ENCODE measurements at regions not wholly inside any gene's neighbourhood (a gene's known extent, or its start where the extent isn't known, plus 50 kb on each side); places are given as distances from the start of the nearest gene placed in this dataset.
"Not testable (repeated sequence)": the region's sequence is repeated elsewhere in the genome, so short reads cannot be mapped to it uniquely, and the experiment has no call there.

GRCh38 chr12:13530966-13531365 is 334.4 kb downstream of the EMP1 start:
- FAIRE-seq, result no peak
- H3K4me3 ChIP-seq (ENCODE audit: low read depth, low read length), result no peak overlapping the region
- TF ChIP-seq CTCF (IDR thresholded peaks at IDR 0.05; ENCODE audit: insufficient read depth, low read length, severe bottlenecking), result no peak
- no peak for DNase-seq (ENCODE audit: low read depth)
- no peaks in the 10 kb centered on the region for H3K27me3 ChIP-seq (ENCODE audit: control insufficient read depth, insufficient read depth, low read length)
- H3K36me3 ChIP-seq (ENCODE audit: control insufficient read depth, insufficient read depth, low read length), result no peaks in the 10 kb centered on the region

DNA sequence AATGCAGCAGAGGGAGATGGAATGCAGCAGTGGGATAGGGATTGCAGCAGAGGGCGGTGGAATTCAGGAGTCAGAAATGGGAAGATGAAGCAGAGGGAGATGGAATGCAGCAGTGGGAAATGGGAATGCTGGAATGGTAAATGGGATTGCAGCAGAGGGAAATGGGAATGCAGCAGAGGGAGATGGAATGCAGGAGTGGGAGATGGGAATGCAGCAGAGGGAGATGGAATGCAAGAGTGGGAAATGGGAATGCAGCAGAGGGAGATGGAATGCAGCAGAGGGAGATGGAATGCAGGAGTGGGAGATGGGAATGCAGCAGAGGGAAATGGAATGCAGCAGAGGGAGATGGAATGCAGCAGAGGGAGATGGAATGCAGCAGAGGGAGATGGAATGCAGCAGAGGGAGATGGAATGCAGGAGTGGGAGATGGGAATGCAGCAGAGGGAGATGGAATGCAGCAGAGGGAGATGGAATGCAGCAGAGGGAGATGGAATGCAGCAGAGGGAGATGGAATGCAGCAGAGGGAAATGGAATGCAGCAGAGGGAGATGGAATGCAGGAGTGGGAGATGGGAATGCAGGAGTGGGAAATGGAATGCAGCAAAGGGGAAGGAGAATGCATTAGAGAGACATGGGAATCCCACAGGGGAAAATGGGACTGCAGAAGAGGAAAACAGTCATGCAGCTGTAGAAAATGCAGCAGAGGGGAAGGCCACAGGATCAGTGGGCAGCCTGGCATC is 329.8 kb downstream of the EMP1 start:
- FAIRE-seq; DNase-seq (ENCODE audit: low read depth); H3K36me3 ChIP-seq (ENCODE audit: control insufficient read depth, insufficient read depth, low read length); H3K27me3 ChIP-seq (ENCODE audit: control insufficient read depth, insufficient read depth, low read length); H3K4me3 ChIP-seq (ENCODE audit: low read depth, low read length): not testable (repeated sequence)

DNA sequence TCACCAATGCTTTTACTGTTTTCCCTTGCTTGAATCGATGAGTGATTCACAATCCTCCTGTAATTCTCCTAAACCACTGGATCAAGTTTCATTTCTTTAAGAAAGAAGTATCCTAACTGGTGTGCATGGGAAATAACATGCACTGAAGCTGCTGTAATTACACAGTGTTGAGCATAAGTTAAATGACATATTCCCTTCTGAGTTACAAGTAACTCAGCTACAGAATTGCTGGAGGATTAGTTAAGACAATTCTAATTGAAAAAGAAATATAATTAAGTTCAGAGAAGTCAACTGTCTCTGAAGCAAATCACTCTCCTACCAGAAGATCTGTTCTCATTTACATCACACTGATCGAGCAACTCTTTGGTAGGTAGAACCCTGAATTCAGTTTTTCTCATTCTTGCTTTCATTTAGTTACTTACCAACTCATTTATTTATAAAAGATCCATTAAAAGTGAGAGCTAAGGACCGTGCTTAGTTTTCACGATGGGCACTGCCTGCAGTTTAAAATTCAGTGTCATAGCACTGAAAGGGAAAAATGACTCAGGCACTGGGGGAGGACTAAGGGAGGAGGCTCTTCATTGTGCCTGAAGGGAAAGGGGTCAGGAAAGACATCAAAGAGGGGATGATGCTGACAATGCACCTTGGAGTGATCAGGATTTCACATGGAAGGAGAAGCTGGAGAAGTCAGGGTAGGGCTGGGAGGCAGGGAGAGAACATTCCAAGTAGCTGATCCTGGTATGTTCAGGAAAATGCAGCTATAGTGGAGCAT is 327.2 kb downstream of the EMP1 start:
- DNase-seq (ENCODE audit: low read depth) (peak; percentile 5), FAIRE-seq (no peak)
- H3K27me3 ChIP-seq (ENCODE audit: control insufficient read depth, insufficient read depth, low read length), result no peaks in the 10 kb centered on the region
- no peak overlapping the region for H3K4me3 ChIP-seq (ENCODE audit: low read depth, low read length)
- no peak for TF ChIP-seq CTCF (IDR thresholded peaks at IDR 0.05; ENCODE audit: insufficient read depth, low read length, severe bottlenecking)
- no peaks in the 10 kb centered on the region for H3K36me3 ChIP-seq (ENCODE audit: control insufficient read depth, insufficient read depth, low read length)

DNA sequence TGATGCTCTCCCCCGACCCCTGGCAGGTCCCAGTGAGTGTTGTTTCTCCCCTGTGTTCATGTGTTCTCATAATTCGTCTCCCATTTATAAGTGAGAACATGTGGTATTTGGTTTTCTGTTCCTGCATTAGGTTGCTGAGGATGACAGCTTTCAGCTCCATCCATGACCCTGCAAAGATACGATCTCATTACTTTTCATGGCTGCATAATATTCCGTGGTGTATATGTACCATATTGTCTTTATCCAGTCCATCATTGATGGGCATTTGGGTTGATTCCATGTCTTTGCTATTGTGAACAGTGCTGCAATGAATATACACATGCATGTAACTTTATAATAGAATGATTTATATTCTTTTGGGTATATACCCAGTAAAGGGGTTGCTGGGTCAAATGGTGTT is 321.5 kb downstream of the EMP1 start:
- DNase-seq (ENCODE audit: low read depth); FAIRE-seq; H3K36me3 ChIP-seq (ENCODE audit: control insufficient read depth, insufficient read depth, low read length); H3K27me3 ChIP-seq (ENCODE audit: control insufficient read depth, insufficient read depth, low read length); H3K4me3 ChIP-seq (ENCODE audit: low read depth, low read length): not testable (repeated sequence)

GRCh38 chr12:13509740-13510139 is 313.2 kb downstream of the EMP1 start:
- DNase-seq (ENCODE audit: low read depth), result no peak
- no peak for FAIRE-seq
- H3K27me3 ChIP-seq (ENCODE audit: control insufficient read depth, insufficient read depth, low read length), result no peaks in the 10 kb centered on the region
- H3K36me3 ChIP-seq (ENCODE audit: control insufficient read depth, insufficient read depth, low read length), result no peaks in the 10 kb centered on the region
- TF ChIP-seq CTCF (IDR thresholded peaks at IDR 0.05; ENCODE audit: insufficient read depth, low read length, severe bottlenecking), result no peak
- no peak overlapping the region for H3K4me3 ChIP-seq (ENCODE audit: low read depth, low read length)

DNA sequence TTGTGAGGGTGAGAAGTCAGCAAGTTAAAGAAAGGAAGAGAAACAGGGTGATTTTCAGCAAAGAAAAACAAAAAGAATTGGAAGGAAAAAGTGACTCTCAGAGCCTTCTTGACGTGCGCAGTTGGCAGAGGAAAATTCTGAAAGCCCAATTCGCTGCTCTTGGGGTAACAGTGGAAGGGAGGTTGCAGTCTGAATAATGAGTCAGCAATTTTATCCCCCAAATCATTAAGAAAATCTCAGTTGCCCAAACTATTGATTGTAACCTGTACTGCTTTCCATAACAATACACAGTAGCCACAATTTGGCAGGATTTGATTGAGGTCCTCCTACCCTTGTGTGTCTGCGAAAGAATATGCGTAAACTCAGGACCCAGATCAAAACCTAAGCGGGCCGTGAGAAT is 309.1 kb downstream of the EMP1 start:
- FAIRE-seq (no peak), DNase-seq (ENCODE audit: low read depth) (no peak)
- H3K4me3 ChIP-seq (ENCODE audit: low read depth, low read length), result no peak overlapping the region
- no peak for TF ChIP-seq CTCF (IDR thresholded peaks at IDR 0.05; ENCODE audit: insufficient read depth, low read length, severe bottlenecking)
- H3K27me3 ChIP-seq (ENCODE audit: control insufficient read depth, insufficient read depth, low read length), result no peaks in the 10 kb centered on the region
- H3K36me3 ChIP-seq (ENCODE audit: control insufficient read depth, insufficient read depth, low read length), result no peaks in the 10 kb centered on the region

Data from bronchial epithelial cell (primary cell).